ENCODE measurements at regions not wholly inside any gene's neighbourhood (a gene's known extent, or its start where the extent isn't known, plus 50 kb on each side); places are given as distances from the start of the nearest gene placed in this dataset.
A peak's percentile ranks its signal among the peaks of the same experiment; 100 is the strongest.

GRCh38 chr14:96727073-96727472, 70.1 kb upstream of the VRK1 start:
- DNase-seq (ENCODE audit: low read depth in 1 of 2, low spot score in 1 of 2), result no peak

GRCh38 chr14:96727491-96727890, 69.7 kb upstream of the VRK1 start:
- DNase-seq (ENCODE audit: low read depth in 1 of 2, low spot score in 1 of 2), result no peak

GRCh38 chr14:96727980-96728717, 69.0 kb upstream of the VRK1 start:
- DNase-seq (ENCODE audit: low read depth in 1 of 2, low spot score in 1 of 2), result no peak

- no peak for DNase-seq (ENCODE audit: low read depth in 1 of 2, low spot score in 1 of 2)
Measured at GRCh38 chr14:96729889-96730288, 67.3 kb upstream of the VRK1 start.

GRCh38 chr14:96730386-96730785, 66.8 kb upstream of the VRK1 start:
- DNase-seq (ENCODE audit: low read depth in 1 of 2, low spot score in 1 of 2), result no peak

GRCh38 chr14:96734076-96734622, 63.0 kb upstream of the VRK1 start:
- no peak for DNase-seq (ENCODE audit: low read depth in 1 of 2, low spot score in 1 of 2)

- no peak for DNase-seq (ENCODE audit: low read depth in 1 of 2, low spot score in 1 of 2)
Measured at GRCh38 chr14:96735526-96735925, 61.7 kb upstream of the VRK1 start.

GRCh38 chr14:96736439-96736838, 60.7 kb upstream of the VRK1 start:
- DNase-seq (ENCODE audit: low read depth in 1 of 2, low spot score in 1 of 2), result no peak

- DNase-seq (ENCODE audit: low read depth in 1 of 2, low spot score in 1 of 2), result no peak
Measured at GRCh38 chr14:96737881-96738280, 59.3 kb upstream of the VRK1 start.

- DNase-seq (ENCODE audit: low read depth in 1 of 2, low spot score in 1 of 2), result no peak
Measured at GRCh38 chr14:96739200-96739910, 57.8 kb upstream of the VRK1 start.

GRCh38 chr14:96741151-96741977, 55.8 kb upstream of the VRK1 start:
- peak; percentile 43 to 68 for DNase-seq (ENCODE audit: low read depth in 1 of 2, low spot score in 1 of 2)

- DNase-seq (ENCODE audit: low read depth in 1 of 2, low spot score in 1 of 2), result no peak
Measured at GRCh38 chr14:96744262-96744661, 52.9 kb upstream of the VRK1 start.

GRCh38 chr14:96745500-96746051, 51.6 kb upstream of the VRK1 start:
- no peak for DNase-seq (ENCODE audit: low read depth in 1 of 2, low spot score in 1 of 2)

GRCh38 chr14:96746101-96746500, 51.1 kb upstream of the VRK1 start:
- DNase-seq (ENCODE audit: low read depth in 1 of 2, low spot score in 1 of 2), result no peak

GRCh38 chr14:96747006-96747405, 50.2 kb upstream of the VRK1 start:
- DNase-seq (ENCODE audit: low read depth in 1 of 2, low spot score in 1 of 2), result no peak
